Endothelial cell of umbilical vein (primary cell): ENCODE measurements at regions not wholly inside any gene's neighbourhood (a gene's known extent, or its start where the extent isn't known, plus 50 kb on each side); places are given as distances from the start of the nearest gene placed in this dataset.

Experiments used
- BruUV-seq: library from RNA; stranded (reverse); fragments of 400-500 nt; replicated peaks from 2 replicates; lab custom pipeline; 2021; lab: Mats Ljungman, UMichigan
- CTCF ChIA-PET: fragments of 300-600, 350-600 bp; sonication (Branson Sonifier 250); formaldehyde crosslinking; loops from one replicate; lab custom pipeline; 2021; ENCODE audit warnings: antibody characterized with exemption, inconsistent platforms; lab: Charles Lee
- POLR2A ChIA-PET: fragments of 300-600, 350-600 bp; sonication (Branson Sonifier 250); formaldehyde crosslinking; loops from one replicate; lab custom pipeline; 2021; ENCODE audit warnings: antibody characterized with exemption, inconsistent platforms; lab: Charles Lee
- DNase-seq: peaks from one replicate; pipeline ENCODE4 v3.0.0-alpha.2; 2011; ENCODE audit warnings: low read depth, low spot score
- FAIRE-seq: peaks from 2 replicates; lab custom pipeline; 2011; peaks lifted over from hg19 to GRCh38; lab: Jason Lieb, UNC
- H2AFZ ChIP-seq: 2 replicates; pipeline ENCODE4 v1.6.0; 2012; ENCODE audit warnings: low read depth, low read length, control low read depth, inconsistent platforms
- H3K27ac ChIP-seq: 2 replicates; pipeline ENCODE4 v1.5.1; 2011; ENCODE audit warnings: low read depth, mild to moderate bottlenecking, control low read depth, low read length, moderate library complexity; ENCODE audit not compliant: insufficient read depth
- H3K27me3 ChIP-seq, 2 experiments: 2 replicates each; pipeline versions ENCODE4 v1.6.0 to v1.6.1; 2011; ENCODE audit warnings: low read length in 2 of 2, mixed read lengths in 1 of 2; ENCODE audit not compliant: control insufficient read depth in 2 of 2, insufficient read depth in 2 of 2
- H3K36me3 ChIP-seq, 2 experiments: 2 replicates in 1 of 2; 3 replicates in 1 of 2; pipeline ENCODE4 v1.5.1; 2011; ENCODE audit warnings: low read length in 2 of 2, mild to moderate bottlenecking in 1 of 2, moderate library complexity in 1 of 2; ENCODE audit not compliant: control insufficient read depth in 2 of 2, insufficient read depth in 2 of 2; ENCODE audit errors: extremely low read depth in 1 of 2
- H3K4me1 ChIP-seq: 3 replicates; pipeline ENCODE4 v1.5.1; 2011; ENCODE audit warnings: mild to moderate bottlenecking, low read length; ENCODE audit not compliant: control insufficient read depth, insufficient read depth; ENCODE audit errors: extremely low read depth
- H3K4me2 ChIP-seq: 2 replicates; pipeline ENCODE4 v1.6.1; 2011; ENCODE audit warnings: low read length, control low read depth, mixed read lengths; ENCODE audit not compliant: insufficient read depth
- H3K4me3 ChIP-seq, 3 experiments: fragments of 200-600 bp in 1 of 3; sonication (generic), shearing (Covaris generic) in 1 of 3; replicated peaks in 1 of 3; 2 replicates each; pipeline ENCODE4 v1.5.1; 2011 to 2016; ENCODE audit warnings: control low read depth in 3 of 3, low read length in 3 of 3, mild to moderate bottlenecking in 2 of 3, inconsistent platforms in 1 of 3, low read depth in 1 of 3, moderate library complexity in 1 of 3; ENCODE audit not compliant: insufficient read depth in 1 of 3
- H3K79me2 ChIP-seq: 2 replicates; pipeline ENCODE4 v1.6.0; 2012; ENCODE audit warnings: low read length, inconsistent platforms; ENCODE audit not compliant: control insufficient read depth, insufficient read depth
- H3K9ac ChIP-seq: replicated peaks from 2 replicates; pipeline ENCODE3; 2011; ENCODE audit warnings: low read length, control low read depth; ENCODE audit not compliant: insufficient read depth; ENCODE audit errors: extremely low read depth
- H3K9me1 ChIP-seq: replicated peaks from 3 replicates; pipeline ENCODE4 v1.6.0; 2011; ENCODE audit warnings: mild to moderate bottlenecking, low read length; ENCODE audit not compliant: control insufficient read depth, insufficient read depth; ENCODE audit errors: extremely low read depth
- H3K9me3 ChIP-seq: replicated peaks from 2 replicates; pipeline ENCODE4 v1.5.1; 2012; ENCODE audit warnings: low read length, inconsistent platforms; ENCODE audit not compliant: control insufficient read depth, insufficient read depth
- H4K20me1 ChIP-seq: replicated peaks from 2 replicates; pipeline ENCODE3; 2011; ENCODE audit warnings: mild to moderate bottlenecking, low read length; ENCODE audit not compliant: control insufficient read depth, insufficient read depth; ENCODE audit errors: extremely low read depth
- EZH2 ChIP-seq: IDR thresholded peaks from 2 replicates; pipeline ENCODE4 v1.6.1; 2012; ENCODE audit warnings: borderline replicate concordance, low read depth, mild to moderate bottlenecking, moderate library complexity, low read length, inconsistent platforms; ENCODE audit not compliant: severe bottlenecking
- FOS ChIP-seq: IDR thresholded peaks from 2 replicates; pipeline ENCODE4 v1.6.1; 2011; ENCODE audit warnings: mild to moderate bottlenecking, low read length, moderate library complexity, borderline replicate concordance; ENCODE audit not compliant: insufficient read depth
- GATA2 ChIP-seq: IDR thresholded peaks from 2 replicates; pipeline ENCODE4 v1.7.0; 2011; ENCODE audit warnings: low read depth, mild to moderate bottlenecking, moderate library complexity, mixed read lengths, low read length; ENCODE audit not compliant: insufficient read length, insufficient read depth
- JUN ChIP-seq: IDR thresholded peaks from 2 replicates; pipeline ENCODE4 v1.6.1; 2011; ENCODE audit warnings: borderline replicate concordance, low read depth; ENCODE audit not compliant: insufficient read length, insufficient read depth
- MAX ChIP-seq: IDR thresholded peaks from 2 replicates; pipeline ENCODE4 v1.6.1; 2011; ENCODE audit not compliant: insufficient read depth, insufficient read length
- MYC ChIP-seq: IDR thresholded peaks from one replicate; pipeline ENCODE4 v1.6.1; 2011; ENCODE audit warnings: mild to moderate bottlenecking, low read depth, low read length
- POLR2A ChIP-seq: IDR thresholded peaks from 2 replicates; pipeline ENCODE4 v1.6.1; 2012; ENCODE audit warnings: low read depth, mild to moderate bottlenecking, control low read depth, low read length
- POLR2AphosphoS5 ChIP-seq: IDR thresholded peaks from 2 replicates; pipeline ENCODE4 v1.6.1; 2012; ENCODE audit warnings: low read depth, mild to moderate bottlenecking, control low read depth, low read length, moderate library complexity; ENCODE audit not compliant: insufficient read depth
- dilution Hi-C: fragments of 300-500 bp; cut with MboI; formaldehyde crosslinking; loops from one replicate; pipeline ENCODE4 v1.15.0; 2019; ENCODE audit warnings: low sequenced_read_pairs; ENCODE audit not compliant: extremely low pct_ligation_motif_present
- intact Hi-C: fragments of 100-400 bp; cut with micrococcal nuclease; formaldehyde crosslinking; loops from one replicate; pipeline ENCODE4 v1.10.0; 2022
- TF ChIP-seq, protein P1 (sequence below), 2 donors: IDR thresholded peaks; 1 replicate in 1 of 2; 2 replicates in 1 of 2; pipeline ENCODE4 v1.5.1; 2011; ENCODE audit warnings: low read length in 2 of 2, mild to moderate bottlenecking in 2 of 2, moderate library complexity in 2 of 2, control low read depth in 1 of 2, inconsistent platforms in 1 of 2, low read depth in 1 of 2; ENCODE audit not compliant: insufficient read depth in 1 of 2; ENCODE audit errors: extremely low read depth in 1 of 2

GRCh38 chr6:11900662-11901598 lies 111.2 kb upstream of the HIVEP1 start:
- no peaks in the 10 kb centered on the region for H3K9me3 ChIP-seq
- no peak overlapping the region for H3K4me3 ChIP-seq
- TF ChIP-seq EZH2 (no peak), MAX (no peak), FOS (no peak), POLR2AphosphoS5 (no peak), GATA2 (no peak), POLR2A (no peak), JUN (no peak), MYC (no peak)
- TF ChIP-seq, protein P1, sequence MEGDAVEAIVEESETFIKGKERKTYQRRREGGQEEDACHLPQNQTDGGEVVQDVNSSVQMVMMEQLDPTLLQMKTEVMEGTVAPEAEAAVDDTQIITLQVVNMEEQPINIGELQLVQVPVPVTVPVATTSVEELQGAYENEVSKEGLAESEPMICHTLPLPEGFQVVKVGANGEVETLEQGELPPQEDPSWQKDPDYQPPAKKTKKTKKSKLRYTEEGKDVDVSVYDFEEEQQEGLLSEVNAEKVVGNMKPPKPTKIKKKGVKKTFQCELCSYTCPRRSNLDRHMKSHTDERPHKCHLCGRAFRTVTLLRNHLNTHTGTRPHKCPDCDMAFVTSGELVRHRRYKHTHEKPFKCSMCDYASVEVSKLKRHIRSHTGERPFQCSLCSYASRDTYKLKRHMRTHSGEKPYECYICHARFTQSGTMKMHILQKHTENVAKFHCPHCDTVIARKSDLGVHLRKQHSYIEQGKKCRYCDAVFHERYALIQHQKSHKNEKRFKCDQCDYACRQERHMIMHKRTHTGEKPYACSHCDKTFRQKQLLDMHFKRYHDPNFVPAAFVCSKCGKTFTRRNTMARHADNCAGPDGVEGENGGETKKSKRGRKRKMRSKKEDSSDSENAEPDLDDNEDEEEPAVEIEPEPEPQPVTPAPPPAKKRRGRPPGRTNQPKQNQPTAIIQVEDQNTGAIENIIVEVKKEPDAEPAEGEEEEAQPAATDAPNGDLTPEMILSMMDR (IDR thresholded peaks at IDR 0.05; ENCODE audit: extremely low read depth in 1 of 2, insufficient read depth in 1 of 2, low read depth in 1 of 2, low read length in 2 of 2) = no peak
- no peaks in the 10 kb centered on the region for H3K4me1 ChIP-seq
- dilution Hi-C loops (no loop called here), intact Hi-C loops (no loop called here)
- no peaks in the 10 kb centered on the region for H4K20me1 ChIP-seq
- BruUV-seq = no TSS peak
- DNase-seq (no peak), FAIRE-seq (no peak)
- no peaks in the 10 kb centered on the region for H3K36me3 ChIP-seq
- no peaks in the 10 kb centered on the region for H3K9me1 ChIP-seq
- H3K4me2 ChIP-seq = no peak overlapping the region
- POLR2A ChIA-PET = no interaction called here
- H3K27me3 ChIP-seq = no peaks in the 10 kb centered on the region
- no peaks in the 10 kb centered on the region for H3K79me2 ChIP-seq
- H3K9ac ChIP-seq = no peak overlapping the region
- H3K27ac ChIP-seq = no peak overlapping the region
- CTCF ChIA-PET = no interaction called here
- H2AFZ ChIP-seq = no peak overlapping the region
